B cell (primary cell): ENCODE measurements at regions not wholly inside any gene's neighbourhood (a gene's known extent, or its start where the extent isn't known, plus 50 kb on each side); places are given as distances from the start of the nearest gene placed in this dataset.

Experiments
- ATAC-seq: fragments of 200-7000 bp; cut with Tn5 transposase; one replicate; pipeline ENCODE4 v1.10.0; 2021; ENCODE audit warnings: low read depth, mild to moderate bottlenecking, moderate number of reproducible peaks, moderate library complexity
- CTCF ChIA-PET: fragments of 350-600 bp; sonication (Branson Sonifier 250); formaldehyde crosslinking; loops from one replicate; lab custom pipeline; 2021; ENCODE audit warnings: antibody characterized with exemption, inconsistent platforms; lab: Charles Lee
- POLR2A ChIA-PET: fragments of 350-600 bp; sonication (Branson Sonifier 250); formaldehyde crosslinking; loops from one replicate; lab custom pipeline; 2021; ENCODE audit warnings: antibody characterized with exemption; lab: Charles Lee
- DNase-seq: peaks from one replicate; pipeline ENCODE4 v3.0.0; 2013
- H2AFZ ChIP-seq: 2 replicates; pipeline ENCODE4 v1.6.1; 2012; ENCODE audit warnings: mild to moderate bottlenecking, low read depth, low read length; ENCODE audit not compliant: insufficient read depth, poor library complexity, severe bottlenecking
- H3K27ac ChIP-seq, 2 donors: 1 replicate in 1 of 2; 2 replicates in 1 of 2; pipeline ENCODE4 v1.5.1; 2012 to 2013; ENCODE audit warnings: low read length in 2 of 2, mild to moderate bottlenecking in 2 of 2, moderate library complexity in 1 of 2
- H3K27me3 ChIP-seq, 4 experiments: fragments of 200-600 bp in 1 of 4; sonication (generic) in 1 of 4; replicated peaks in 1 of 4; 1 replicate in 2 of 4; 2 replicates in 2 of 4; pipeline versions ENCODE4 v1.6.1 to v1.7.0; 2013 to 2016; ENCODE audit warnings: low read length in 3 of 4, mild to moderate bottlenecking in 2 of 4, mixed read lengths in 1 of 4, moderate library complexity in 1 of 4; ENCODE audit not compliant: insufficient read depth in 4 of 4, control insufficient read depth in 3 of 4; ENCODE audit errors: control extremely low read depth in 1 of 4
- H3K36me3 ChIP-seq, 2 experiments: replicated peaks in 1 of 2; 1 replicate in 1 of 2; 2 replicates in 1 of 2; pipeline versions ENCODE4 v1.6.1 to v1.7.1; 2013; ENCODE audit warnings: low read length in 1 of 2; ENCODE audit not compliant: insufficient read depth in 2 of 2, control insufficient read depth in 1 of 2; ENCODE audit errors: control extremely low read depth in 1 of 2, extremely low read depth in 1 of 2
- H3K4me1 ChIP-seq, 2 donors: fragments of 200-600 bp in 1 of 2; sonication (generic) in 1 of 2; 1 replicate in 1 of 2; 2 replicates in 1 of 2; pipeline versions ENCODE4 v1.5.1 to v1.6.1; 2013 to 2017; ENCODE audit warnings: low read length in 2 of 2; ENCODE audit not compliant: control insufficient read depth in 2 of 2, insufficient read depth in 2 of 2
- H3K4me2 ChIP-seq: replicated peaks from 2 replicates; pipeline ENCODE3; 2012; ENCODE audit warnings: mild to moderate bottlenecking, low read depth, low read length; ENCODE audit not compliant: poor library complexity, severe bottlenecking
- H3K4me3 ChIP-seq, 5 experiments: fragments of 200-600 bp in 1 of 5; sonication (generic) in 1 of 5; 1 replicate in 3 of 5; 2 replicates in 2 of 5; pipeline versions ENCODE4 v1.5.1 to v1.7.0; 2011 to 2016; ENCODE audit warnings: low read length in 4 of 5, mild to moderate bottlenecking in 4 of 5, low read depth in 2 of 5, control low read depth in 1 of 5, moderate library complexity in 1 of 5; ENCODE audit not compliant: insufficient read depth in 1 of 5; ENCODE audit errors: control extremely low read depth in 1 of 5, extremely low read depth in 1 of 5
- H3K79me2 ChIP-seq: fragments of 200-600 bp; sonication (generic); one replicate; pipeline ENCODE4 v1.6.0; 2016; ENCODE audit warnings: low read length; ENCODE audit not compliant: control insufficient read depth, insufficient read depth
- H3K9ac ChIP-seq: fragments of 200-600 bp; sonication (generic); 2 replicates; pipeline ENCODE4 v1.6.1; 2017; ENCODE audit warnings: mild to moderate bottlenecking, low read length, moderate library complexity
- H3K9me3 ChIP-seq, 3 donors: one replicate each; pipeline versions ENCODE4 v1.6.1 to v1.7.1; 2013; ENCODE audit warnings: low read length in 2 of 3; ENCODE audit not compliant: control insufficient read depth in 2 of 3, insufficient read depth in 1 of 3; ENCODE audit errors: control extremely low read depth in 1 of 3
- H4K20me1 ChIP-seq: 2 replicates; pipeline ENCODE4 v1.6.0; 2012; ENCODE audit warnings: mild to moderate bottlenecking, low read length; ENCODE audit not compliant: insufficient read depth, control insufficient read depth, poor library complexity, severe bottlenecking
- H3K27ac Mint-ChIP-seq: one replicate; pipeline ENCODE4 v1.8.0; 2021; ENCODE audit warnings: mixed read lengths
- H3K27me3 Mint-ChIP-seq: one replicate; pipeline ENCODE4 v1.8.0; 2021; ENCODE audit warnings: mixed read lengths
- H3K4me1 Mint-ChIP-seq: one replicate; pipeline ENCODE4 v1.8.0; 2021; ENCODE audit warnings: mixed read lengths
- H3K4me3 Mint-ChIP-seq: one replicate; pipeline ENCODE4 v1.8.0; 2021; ENCODE audit warnings: mixed read lengths
- H3K9me3 Mint-ChIP-seq: one replicate; pipeline ENCODE4 v1.8.0; 2022; ENCODE audit warnings: mixed read lengths; ENCODE audit not compliant: insufficient read depth
- EZH2 ChIP-seq: IDR thresholded peaks from 2 replicates; pipeline ENCODE4 v1.6.1; 2012; ENCODE audit warnings: borderline replicate concordance, low read depth, mild to moderate bottlenecking, moderate library complexity, low read length; ENCODE audit not compliant: insufficient read depth, poor library complexity, severe bottlenecking
- WGBS: methylation state at CpG from one replicate; pipeline ENCODE4 v1.1.5; 2013; ENCODE audit warnings: missing lambda C conversion rate; ENCODE audit not compliant: insufficient coverage; 5-methylcytosine and 5-hydroxymethylcytosine counted together
- intact Hi-C: fragments of 100-400 bp; cut with micrococcal nuclease; formaldehyde crosslinking; loops from one replicate; pipeline ENCODE4 v1.10.0; 2022
- TF ChIP-seq, protein P1 (sequence below): fragments of 200-600 bp; IDR thresholded peaks from one replicate; pipeline ENCODE4 v1.8.0; 2022; ENCODE audit warnings: antibody characterized with exemption, mild to moderate bottlenecking

GRCh38 chr10:10804061-10804460 lies 213.6 kb upstream of the CELF2 start:
- H3K27ac Mint-ChIP-seq, result no peak overlapping the region

DNA sequence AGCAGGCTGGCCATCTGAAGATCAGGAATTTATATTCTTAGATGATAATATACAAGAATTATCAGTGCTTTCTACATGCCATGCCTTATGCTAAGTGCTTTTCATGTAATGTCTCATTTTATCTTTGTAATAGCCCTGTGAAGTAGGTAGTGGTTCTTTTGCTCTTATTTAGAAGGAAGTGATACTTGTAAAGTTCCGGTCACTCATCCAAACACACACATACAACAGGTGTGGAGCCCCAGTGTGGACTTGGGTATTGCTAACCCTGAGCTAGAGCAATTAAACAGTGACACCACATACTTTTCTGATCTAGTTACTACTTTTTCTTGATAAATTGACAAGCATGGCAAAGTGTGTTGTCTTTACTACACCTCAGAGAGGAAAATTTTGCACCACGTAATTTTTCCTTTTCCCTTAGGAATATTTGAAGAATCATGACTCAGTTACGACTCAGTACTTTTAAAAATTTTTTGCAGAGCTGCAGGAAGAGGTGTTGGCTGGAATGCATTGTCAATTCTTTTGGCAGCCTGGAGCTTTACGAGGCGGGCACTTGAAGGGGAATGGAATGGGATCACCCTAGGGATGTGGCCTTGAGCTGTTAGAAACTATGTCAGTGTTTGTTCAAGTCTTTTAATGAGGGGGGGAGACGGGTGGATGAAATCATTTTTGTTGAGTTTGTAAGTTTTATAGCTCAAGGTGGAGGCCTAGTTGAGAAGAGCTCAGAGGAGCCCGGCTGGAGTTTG lies 212.5 kb upstream of the CELF2 start:
- no peak overlapping the region for H3K27ac Mint-ChIP-seq
- H3K4me1 Mint-ChIP-seq, result no peaks in the 10 kb centered on the region

More at GRCh38 chr10:10804061-10804460, 213.6 kb upstream of the CELF2 start:
- TF ChIP-seq, protein P1, sequence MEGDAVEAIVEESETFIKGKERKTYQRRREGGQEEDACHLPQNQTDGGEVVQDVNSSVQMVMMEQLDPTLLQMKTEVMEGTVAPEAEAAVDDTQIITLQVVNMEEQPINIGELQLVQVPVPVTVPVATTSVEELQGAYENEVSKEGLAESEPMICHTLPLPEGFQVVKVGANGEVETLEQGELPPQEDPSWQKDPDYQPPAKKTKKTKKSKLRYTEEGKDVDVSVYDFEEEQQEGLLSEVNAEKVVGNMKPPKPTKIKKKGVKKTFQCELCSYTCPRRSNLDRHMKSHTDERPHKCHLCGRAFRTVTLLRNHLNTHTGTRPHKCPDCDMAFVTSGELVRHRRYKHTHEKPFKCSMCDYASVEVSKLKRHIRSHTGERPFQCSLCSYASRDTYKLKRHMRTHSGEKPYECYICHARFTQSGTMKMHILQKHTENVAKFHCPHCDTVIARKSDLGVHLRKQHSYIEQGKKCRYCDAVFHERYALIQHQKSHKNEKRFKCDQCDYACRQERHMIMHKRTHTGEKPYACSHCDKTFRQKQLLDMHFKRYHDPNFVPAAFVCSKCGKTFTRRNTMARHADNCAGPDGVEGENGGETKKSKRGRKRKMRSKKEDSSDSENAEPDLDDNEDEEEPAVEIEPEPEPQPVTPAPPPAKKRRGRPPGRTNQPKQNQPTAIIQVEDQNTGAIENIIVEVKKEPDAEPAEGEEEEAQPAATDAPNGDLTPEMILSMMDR, result no peak
- TF ChIP-seq EZH2, result no peak
- intact Hi-C loops, result no loop called here
- Mint-ChIP-seq H3K9me3 (no peaks in the 10 kb centered on the region), H3K27me3 (peaks cover 7% of the 10 kb centered on the region), H3K4me1 (no peaks in the 10 kb centered on the region), H3K4me3 (no peak overlapping the region)
- no peaks in the 10 kb centered on the region for H3K36me3 ChIP-seq
- no peak overlapping the region for H3K4me3 ChIP-seq
- no peaks in the 10 kb centered on the region for H3K79me2 ChIP-seq
- no peaks in the 10 kb centered on the region for H4K20me1 ChIP-seq
- ChIA-PET CTCF (no interaction called here), POLR2A (no interaction called here)
- H3K9me3 ChIP-seq, result no peaks in the 10 kb centered on the region
- no peak overlapping the region for H3K27ac ChIP-seq
- no peaks in the 10 kb centered on the region for H3K27me3 ChIP-seq
- no peak overlapping the region for H3K9ac ChIP-seq
- H2AFZ ChIP-seq, result no peak overlapping the region
- DNase-seq (no peak), ATAC-seq (no peak)
- H3K4me1 ChIP-seq, result no peaks in the 10 kb centered on the region
- no peak overlapping the region for H3K4me2 ChIP-seq

More for the DNA sequence above, 212.5 kb upstream of the CELF2 start:
- Histone ChIP-seq H3K4me2 (no peak overlapping the region), H4K20me1 (no peaks in the 10 kb centered on the region), H3K27me3 (no peaks in the 10 kb centered on the region), H2AFZ (no peak overlapping the region), H3K27ac (no peak overlapping the region), H3K4me1 (no peaks in the 10 kb centered on the region), H3K4me3 (no peak overlapping the region), H3K9me3 (no peaks in the 10 kb centered on the region), H3K36me3 (no peaks in the 10 kb centered on the region), H3K9ac (no peak overlapping the region), H3K79me2 (no peaks in the 10 kb centered on the region)
- no peaks in the 10 kb centered on the region for H3K9me3 Mint-ChIP-seq
- intact Hi-C loops, result no loop called here
- POLR2A ChIA-PET, result no interaction called here
- 92% methylated on average over 5 of the region's 7 CpGs for WGBS
- CTCF ChIA-PET, result interaction anchor here (0.7 to 1.5 kb wide), 2 partner anchors 11 to 398 kb away, joined by 3 to 4 read pairs; no protein-coding TSS in a partner anchor
- no peak overlapping the region for H3K4me3 Mint-ChIP-seq
- H3K27me3 Mint-ChIP-seq, result peaks cover 10% of the 10 kb centered on the region
- DNase-seq (no peak), ATAC-seq (no peak)
- TF ChIP-seq EZH2, result no peak
- TF ChIP-seq, protein P1, result no peak
